Right hindlimb (tissue), 1 donor: ENCODE measurements at regions not wholly inside any gene's neighbourhood (a gene's known extent, or its start where the extent isn't known, plus 50 kb on each side); places are given as distances from the start of the nearest gene placed in this dataset.
"Not testable (repeated sequence)": the region's sequence is repeated elsewhere in the genome, so short reads cannot be mapped to it uniquely, and the experiment has no call there.

Experiments used
- DNase-seq: peaks from one replicate; pipeline ENCODE4 v3.0.0-alpha.2; 2018

GRCh38 chr19:28655054-28655453 lies 557.9 kb downstream of the UQCRFS1 start:
- no peak for DNase-seq

GRCh38 chr19:28652765-28653164 lies 560.2 kb downstream of the UQCRFS1 start:
- no peak for DNase-seq

DNA sequence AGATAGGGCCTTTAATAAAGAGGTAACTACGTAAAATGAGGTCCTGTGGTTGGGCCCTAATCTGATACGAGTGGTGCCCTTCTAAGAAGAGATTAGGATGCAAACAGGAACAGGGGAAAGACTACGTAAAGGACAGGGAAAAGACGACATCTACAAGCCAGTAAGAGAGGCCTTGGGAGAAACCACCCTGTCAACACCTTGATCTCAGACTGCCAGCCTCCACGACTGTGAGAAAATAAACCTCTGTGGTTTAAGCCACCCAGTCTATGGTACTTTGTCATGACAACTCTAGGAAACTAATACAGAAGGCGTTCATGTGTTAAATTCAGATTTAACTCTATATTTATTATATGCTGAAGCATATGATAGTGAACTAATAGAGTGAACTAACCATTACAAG lies 566.3 kb downstream of the UQCRFS1 start:
- no peak for DNase-seq

- DNase-seq: no peak
Measured at GRCh38 chr19:28644169-28644775, 568.7 kb downstream of the UQCRFS1 start.

DNA sequence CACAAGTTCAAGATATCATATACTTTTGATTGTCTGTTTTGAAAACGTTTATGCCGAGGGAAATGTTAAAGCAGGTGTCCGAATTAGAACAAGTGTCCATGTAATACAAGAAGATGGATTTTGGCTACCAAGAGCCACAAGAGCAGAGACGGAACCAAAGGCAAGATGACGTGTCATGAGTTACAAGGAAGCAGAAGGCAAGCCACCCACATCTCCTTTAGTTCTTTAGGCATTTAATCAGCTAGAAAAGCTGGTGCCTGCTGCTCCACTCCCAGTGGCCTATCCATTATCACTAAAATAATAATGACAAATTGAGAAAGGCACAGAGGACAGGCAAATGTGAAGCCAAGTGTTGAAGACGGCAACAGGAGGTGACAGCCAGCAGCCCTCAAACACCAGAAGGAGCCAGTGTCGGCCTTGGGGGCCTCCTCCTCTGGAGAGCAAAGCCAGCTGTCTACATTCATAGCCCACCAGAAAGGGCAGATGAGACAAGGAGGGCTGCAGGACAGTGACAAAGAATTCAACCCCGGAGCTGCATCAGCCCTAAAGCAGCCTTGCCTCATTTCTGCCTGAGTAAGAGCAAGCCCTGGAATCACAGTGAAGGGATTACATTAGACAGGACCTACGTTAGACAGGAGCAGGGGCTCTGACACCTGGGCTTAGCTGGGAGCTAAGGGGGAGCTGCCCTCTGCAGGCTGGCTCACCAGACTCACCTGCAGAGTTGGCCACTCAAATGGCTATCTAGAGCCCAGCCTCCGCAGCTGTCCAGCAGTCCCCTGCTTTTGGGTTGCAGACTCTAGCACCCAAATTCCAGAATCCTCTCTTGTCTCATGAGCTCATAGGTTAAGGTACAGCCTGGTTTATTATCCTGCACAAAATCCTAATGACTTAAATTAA lies 569.9 kb downstream of the UQCRFS1 start:
- no peak for DNase-seq

GRCh38 chr19:28641395-28641794 lies 571.6 kb downstream of the UQCRFS1 start:
- no peak for DNase-seq

DNA sequence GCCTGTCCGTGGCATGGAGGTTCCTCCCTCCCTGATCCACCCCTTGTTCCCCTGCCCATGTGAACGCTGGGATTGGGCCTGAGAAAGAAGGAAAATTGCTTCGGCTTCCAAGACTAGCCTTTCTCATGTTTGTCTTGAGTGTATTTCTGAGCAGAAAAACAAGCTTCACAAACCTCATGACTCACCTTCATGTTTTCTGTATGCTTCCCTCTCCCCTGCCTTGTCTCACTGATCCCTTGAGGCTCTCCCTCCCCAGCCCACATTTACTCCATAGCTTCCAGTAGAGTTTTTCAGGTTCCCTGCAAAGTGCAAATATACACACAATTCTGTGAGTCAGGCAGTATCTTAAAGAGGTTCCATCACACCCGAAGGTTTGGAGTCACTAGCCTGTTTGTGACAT lies 572.4 kb downstream of the UQCRFS1 start:
- DNase-seq: no peak

DNA sequence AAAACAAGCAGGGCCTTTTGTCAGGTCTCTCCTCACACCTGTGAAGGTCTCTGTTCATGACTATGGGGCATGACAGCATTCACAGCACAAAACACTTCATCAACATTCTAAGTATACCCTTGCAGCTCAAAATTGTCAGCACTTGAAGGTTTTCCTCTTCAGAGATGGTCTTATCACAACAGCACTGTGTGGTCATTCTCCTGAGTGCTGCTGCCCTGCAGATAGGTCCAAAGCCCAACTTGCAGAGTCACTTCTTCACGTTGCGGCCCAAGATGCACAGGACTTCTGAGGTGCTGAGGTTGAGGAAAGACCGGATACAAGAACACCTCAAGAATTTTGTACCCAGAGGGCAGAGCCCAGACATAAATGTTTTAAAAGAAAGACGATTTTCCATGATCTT lies 574.5 kb downstream of the UQCRFS1 start:
- DNase-seq: no peak

DNA sequence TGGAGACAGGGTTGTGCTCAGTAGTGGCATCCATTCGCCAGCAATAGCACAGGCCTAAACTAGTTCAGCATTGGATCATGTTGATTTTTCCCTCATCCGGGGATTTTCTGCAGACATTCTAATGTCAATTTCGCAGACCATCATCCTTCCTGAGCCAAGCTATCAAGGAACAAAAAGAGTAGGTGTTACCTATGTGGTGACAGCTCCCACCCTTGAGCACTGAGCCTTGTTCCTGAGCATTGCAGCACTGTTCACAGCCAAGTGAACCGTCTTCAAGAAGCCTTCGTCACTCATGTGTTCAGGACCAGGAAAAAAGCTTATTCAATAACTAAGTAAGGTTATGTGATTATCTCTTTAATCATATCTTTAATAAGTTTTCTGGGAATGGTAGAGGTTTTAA lies 576.2 kb downstream of the UQCRFS1 start:
- no peak for DNase-seq

- no peak for DNase-seq
Measured at GRCh38 chr19:28636016-28636629, 576.8 kb downstream of the UQCRFS1 start.

- DNase-seq: no peak
Measured at GRCh38 chr19:28634837-28635236, 578.1 kb downstream of the UQCRFS1 start.

GRCh38 chr19:28634019-28634328 lies 579.0 kb downstream of the UQCRFS1 start:
- DNase-seq: no peak

GRCh38 chr19:28633319-28634018 lies 579.5 kb downstream of the UQCRFS1 start:
- peak; percentile 29 for DNase-seq

DNA sequence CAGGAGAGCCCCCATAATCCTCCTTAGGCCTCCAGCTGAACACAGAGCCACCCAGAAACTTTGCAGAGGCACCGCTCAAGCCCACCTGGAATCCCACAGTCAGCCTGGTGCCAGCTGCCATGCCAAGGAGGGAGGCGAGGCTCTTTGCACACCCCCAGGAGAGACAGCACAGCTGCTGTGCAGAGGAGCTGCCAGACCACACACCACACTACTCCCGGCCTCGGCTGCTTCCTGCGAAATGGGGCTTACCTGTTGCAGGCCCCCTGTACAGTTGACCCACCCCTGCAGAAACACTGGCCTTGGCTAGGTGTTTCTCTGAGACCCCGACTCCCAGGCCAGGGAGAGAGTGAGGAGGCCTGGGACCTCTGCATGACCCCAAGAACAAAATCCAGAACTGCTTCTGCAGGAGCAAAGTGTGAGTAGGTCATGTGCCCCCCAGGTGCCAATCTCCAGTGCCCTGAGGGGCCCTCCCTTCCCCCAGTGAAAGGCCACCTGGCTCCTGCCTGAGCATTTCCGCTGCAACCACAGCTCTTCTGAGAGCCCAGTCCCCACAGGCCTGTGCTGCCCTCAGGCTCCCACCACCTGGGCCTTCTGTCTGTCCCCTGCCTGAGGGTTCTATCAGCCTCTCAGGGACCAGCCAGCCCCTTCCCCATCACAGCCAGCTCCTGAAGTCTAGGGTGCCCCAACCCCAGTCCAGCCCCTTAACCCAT lies 580.4 kb downstream of the UQCRFS1 start:
- no peak for DNase-seq

- DNase-seq: no peak
Measured at GRCh38 chr19:28631961-28632360, 581.0 kb downstream of the UQCRFS1 start.

GRCh38 chr19:28627669-28628068 lies 585.3 kb downstream of the UQCRFS1 start:
- DNase-seq: no peak

DNA sequence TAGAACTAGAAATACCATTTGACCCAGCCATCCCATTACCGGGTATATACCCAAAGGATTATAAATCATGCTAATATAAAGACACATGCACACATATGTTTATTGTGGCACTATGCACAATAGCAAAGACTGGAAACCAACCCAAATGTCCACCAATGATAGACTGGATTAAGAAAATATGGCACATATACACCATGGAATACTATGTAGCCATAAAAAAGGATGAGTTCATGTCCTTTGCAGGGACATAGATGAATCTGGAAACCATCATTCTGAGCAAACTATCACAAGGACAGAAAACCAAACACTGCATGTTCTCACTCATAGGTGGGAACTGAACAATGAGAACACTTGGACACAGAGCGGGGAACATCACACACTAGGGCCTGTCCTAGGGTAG lies 586.5 kb downstream of the UQCRFS1 start:
- DNase-seq: not testable (repeated sequence)

GRCh38 chr19:28619816-28620429 lies 593.0 kb downstream of the UQCRFS1 start:
- no peak for DNase-seq

DNA sequence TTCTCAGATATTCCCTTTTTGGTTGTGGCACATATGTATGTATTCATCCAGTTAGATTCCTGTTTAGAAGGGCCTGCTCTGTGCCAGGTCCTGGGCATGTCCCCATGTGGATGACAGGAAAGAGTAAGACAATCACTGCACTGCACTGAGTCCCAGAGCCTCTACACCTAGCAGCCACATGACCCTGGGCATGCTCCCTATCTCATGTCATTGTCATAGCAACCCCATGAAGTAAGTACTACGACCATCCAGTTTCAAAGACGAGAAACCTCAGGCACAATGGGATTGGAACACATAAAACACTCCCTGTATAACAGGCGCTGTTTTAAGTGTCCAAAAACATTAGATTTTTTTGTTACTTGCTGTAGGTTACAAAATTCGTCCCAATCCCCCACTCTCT lies 594.4 kb downstream of the UQCRFS1 start:
- DNase-seq: no peak

GRCh38 chr19:28615966-28616365 lies 597.0 kb downstream of the UQCRFS1 start:
- DNase-seq: no peak

GRCh38 chr19:28615546-28615916 lies 597.4 kb downstream of the UQCRFS1 start:
- no peak for DNase-seq
